AG08396 (cell line): ENCODE measurements at regions not wholly inside any gene's neighbourhood (a gene's known extent, or its start where the extent isn't known, plus 50 kb on each side); places are given as distances from the start of the nearest gene placed in this dataset.
A peak's percentile ranks its signal among the peaks of the same experiment; 100 is the strongest.

Experiments
- DNase-seq: peaks from one replicate; pipeline ENCODE4 v3.0.0; 2012; ENCODE audit warnings: low spot score, mixed read lengths

DNA sequence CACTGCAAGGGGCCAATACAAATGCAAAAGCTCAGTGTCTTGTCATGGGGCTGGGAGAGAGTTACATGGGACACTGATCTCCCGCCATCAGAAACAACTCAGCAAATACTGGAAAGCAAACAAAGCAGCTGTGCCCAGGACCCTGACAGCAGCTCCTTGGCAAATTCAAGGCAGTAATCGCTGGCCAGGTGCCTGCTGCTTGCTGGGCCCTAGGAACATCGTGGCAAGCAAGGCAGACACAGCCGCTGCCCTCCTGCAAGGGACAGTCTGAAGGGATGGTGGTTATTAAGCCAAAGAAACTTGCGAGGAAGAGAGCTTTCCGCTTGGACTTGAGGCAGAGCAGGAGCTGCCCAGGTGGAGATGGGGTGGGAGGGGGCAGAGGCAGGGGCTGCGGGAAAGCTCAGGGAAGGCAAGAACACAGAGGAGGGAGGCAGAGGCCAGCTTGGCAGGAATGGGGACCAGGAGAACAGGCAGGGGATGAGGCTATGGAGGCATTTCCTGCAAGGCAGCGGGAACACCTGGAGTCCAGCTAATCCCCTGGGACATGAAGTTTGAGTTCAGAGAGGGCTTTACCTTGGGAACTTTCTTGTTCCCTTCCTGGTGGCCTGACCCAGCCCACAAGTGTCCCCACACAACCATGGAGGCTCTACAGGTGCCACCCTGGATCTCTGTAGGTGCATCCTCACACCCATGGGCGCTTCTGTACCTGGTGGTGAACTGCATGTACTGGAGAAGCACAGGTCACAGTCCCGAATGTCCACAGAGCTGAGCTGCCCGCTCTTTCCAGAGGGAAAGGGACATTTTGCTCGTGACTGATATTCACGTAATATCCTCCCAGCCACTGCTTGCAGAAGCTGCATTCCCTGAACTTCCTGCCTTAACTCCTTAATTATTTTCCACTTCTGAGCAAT is 78.7 kb upstream of the ATP2B2 start:
- no peak for DNase-seq

DNA sequence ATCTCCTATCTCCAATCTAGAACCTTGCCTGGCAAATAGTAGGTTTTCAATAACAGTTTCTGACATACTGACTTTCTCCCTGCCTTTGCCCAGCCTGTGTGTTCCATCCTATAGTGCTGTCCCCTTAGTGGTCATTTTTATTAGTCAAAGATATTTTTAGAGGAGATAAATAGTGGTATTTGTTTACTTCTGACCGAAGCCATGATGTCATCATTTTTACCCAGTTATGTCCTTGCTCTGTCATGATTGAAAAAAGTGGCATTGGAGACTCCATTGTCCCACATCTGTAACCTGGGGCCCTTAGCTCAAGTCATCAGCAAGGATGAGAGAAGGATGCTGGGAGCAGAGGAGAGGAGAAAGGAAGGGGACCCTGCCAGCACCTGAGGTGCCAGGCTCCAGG is 80.6 kb upstream of the ATP2B2 start:
- no peak for DNase-seq

DNA sequence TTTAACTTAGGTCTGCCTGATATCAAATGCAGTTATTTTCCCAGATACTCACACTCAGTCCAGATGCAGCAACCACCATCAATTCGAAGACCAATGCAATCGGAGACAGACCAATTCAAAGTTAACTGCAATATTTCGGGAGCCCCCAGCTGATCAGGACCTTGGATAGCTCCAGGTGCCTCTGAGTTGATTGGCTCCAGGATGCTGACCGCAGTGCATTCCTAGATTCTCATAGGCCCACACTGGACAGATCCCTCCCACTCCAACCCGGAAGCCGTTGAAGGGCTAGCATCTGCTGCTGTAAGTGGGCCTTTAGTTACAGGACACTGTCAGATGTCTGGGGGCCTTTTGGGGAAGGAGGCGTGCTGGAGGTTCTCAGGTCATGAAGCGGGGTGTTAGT is 89.5 kb upstream of the ATP2B2 start:
- peak; percentile 84 for DNase-seq

GRCh38 chr3:10596746-10597448 is 91.5 kb upstream of the ATP2B2 start:
- DNase-seq: no peak

GRCh38 chr3:10597733-10598132 is 92.3 kb upstream of the ATP2B2 start:
- DNase-seq: no peak

- DNase-seq: no peak
Observed at GRCh38 chr3:10599017-10599416, 93.6 kb upstream of the ATP2B2 start.

DNA sequence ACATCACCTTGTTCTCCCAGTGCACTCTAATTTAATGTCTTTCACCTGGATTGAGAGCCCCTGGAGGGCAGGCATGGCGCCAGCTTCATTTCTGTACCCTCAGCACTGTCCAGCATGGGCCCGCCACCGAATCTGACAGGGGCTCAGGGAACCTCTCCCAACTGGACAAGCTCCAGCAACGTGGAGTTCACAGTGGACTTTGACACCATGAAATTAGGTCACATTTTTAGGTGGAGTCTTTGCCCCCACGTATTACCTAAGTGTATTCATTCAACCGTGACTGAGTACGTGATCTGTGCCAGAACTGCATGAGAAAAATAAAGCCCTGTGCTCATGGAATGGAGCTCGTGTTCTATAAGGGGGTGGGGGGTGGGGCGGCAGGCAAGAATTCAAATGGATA is 94.1 kb upstream of the ATP2B2 start:
- no peak for DNase-seq

DNA sequence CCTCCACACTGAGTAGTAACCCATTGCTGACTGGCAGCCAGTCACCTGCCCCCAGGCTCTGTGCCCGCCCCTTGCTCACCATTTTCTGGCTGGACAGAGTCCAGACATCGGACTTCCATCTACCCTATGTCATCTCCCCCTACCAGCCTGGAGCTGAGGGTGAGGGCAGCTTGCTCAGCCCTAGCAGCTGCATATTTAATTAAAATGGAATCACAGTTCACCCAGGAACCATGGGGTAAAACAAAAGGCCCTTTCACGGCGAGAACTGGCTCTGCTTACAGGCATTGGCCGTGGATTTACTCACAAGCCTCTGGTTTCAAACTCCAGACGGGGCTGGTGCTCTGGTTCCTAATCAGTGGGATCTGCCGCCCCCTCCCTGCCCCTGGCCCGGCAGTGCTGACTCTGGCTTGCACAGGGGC is 94.9 kb upstream of the ATP2B2 start:
- no peak for DNase-seq

- DNase-seq: no peak
Observed at GRCh38 chr3:10600726-10601125, 95.3 kb upstream of the ATP2B2 start.

GRCh38 chr3:10601151-10601856 is 95.9 kb upstream of the ATP2B2 start:
- DNase-seq: no peak

GRCh38 chr3:10601857-10602230 is 96.5 kb upstream of the ATP2B2 start:
- DNase-seq: no peak

GRCh38 chr3:10602271-10602670 is 96.9 kb upstream of the ATP2B2 start:
- DNase-seq: no peak

DNA sequence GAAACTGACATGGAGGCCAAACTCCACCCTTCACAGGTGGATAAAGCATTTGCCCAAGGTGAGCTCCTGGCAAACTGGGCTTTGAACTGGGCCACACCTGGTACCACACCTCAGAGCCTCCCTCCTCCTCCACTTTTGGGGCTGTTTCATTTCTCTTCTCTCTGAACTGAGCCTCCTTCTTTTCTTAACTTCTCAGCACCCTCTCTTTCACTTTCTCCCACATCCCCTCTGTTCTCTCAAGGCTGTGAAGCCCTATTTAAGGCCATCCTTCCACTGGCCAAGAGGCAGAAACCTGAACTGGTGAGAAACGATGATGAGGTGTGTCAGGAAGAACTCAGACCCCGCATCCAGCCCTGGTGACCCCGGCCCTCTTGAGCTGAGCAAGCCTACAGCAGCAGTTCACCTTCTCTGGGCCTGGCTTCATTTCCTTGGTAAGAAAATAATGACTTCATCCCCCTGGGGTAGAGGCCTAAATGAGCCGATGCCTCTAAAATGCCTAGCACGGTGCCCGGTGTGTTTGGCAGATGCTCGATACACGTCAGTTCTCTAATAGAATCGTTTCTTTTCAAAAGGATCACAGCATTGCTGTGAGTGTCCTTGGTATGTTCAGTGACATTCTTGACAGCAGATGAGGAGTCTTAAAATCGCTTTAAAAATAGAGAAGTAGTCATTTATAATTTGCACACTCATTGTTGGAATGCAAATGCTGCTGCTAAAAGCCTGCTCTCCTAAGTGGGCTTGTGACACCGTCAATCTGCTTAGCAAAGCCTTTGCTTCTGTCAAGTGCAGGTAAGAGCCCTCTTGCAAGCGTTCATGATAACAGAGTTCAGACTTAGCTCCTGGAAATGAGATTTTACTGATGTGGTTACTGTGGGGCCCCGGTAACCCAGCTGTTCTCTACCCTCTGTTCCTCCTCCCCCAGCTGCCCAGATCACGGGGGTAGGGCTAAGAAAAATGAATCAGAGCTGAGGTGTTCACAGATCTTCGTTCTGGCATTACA is 97.7 kb upstream of the ATP2B2 start:
- no peak for DNase-seq

GRCh38 chr3:10609134-10609533 is 103.7 kb upstream of the ATP2B2 start:
- no peak for DNase-seq

GRCh38 chr3:10614168-10614567 is 108.8 kb upstream of the ATP2B2 start:
- DNase-seq: no peak

DNA sequence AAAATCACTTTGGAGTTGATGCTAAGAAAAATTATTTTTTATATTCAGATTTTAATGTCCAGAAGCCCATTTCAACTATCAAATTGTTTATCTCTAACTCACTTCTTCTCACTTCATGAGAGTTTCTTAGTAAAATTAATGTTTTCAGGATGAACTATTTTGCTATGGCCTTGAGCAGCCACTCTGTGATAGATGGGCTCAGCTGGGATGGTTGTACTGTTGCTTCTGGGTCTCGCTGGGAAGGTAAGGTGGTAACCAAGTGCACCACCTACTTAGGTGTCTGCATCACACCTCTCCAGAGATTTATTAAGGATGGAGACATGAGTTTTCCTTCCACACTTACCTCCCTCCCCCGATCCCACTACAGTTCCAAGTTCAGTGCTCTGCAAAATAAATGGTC is 110.3 kb upstream of the ATP2B2 start:
- no peak for DNase-seq

DNA sequence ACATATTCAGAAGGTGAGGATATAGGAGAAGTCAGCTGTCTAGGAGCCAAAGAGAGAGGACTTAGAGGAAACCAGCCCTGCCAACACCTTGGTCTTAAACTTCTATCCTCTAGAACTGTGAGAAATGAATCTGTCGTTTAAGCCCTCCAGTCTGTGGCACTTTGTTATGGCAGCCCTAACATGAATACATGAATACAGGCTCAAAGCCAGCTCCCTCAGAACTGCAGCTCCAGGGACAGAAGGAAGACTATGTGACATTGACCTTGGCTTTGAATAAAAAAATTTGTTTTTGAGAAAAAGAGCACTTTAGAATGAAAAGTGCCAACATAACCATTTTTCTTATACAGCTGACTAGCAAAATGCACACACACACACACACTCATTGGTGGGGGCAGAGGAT is 110.9 kb upstream of the ATP2B2 start:
- DNase-seq: no peak

DNA sequence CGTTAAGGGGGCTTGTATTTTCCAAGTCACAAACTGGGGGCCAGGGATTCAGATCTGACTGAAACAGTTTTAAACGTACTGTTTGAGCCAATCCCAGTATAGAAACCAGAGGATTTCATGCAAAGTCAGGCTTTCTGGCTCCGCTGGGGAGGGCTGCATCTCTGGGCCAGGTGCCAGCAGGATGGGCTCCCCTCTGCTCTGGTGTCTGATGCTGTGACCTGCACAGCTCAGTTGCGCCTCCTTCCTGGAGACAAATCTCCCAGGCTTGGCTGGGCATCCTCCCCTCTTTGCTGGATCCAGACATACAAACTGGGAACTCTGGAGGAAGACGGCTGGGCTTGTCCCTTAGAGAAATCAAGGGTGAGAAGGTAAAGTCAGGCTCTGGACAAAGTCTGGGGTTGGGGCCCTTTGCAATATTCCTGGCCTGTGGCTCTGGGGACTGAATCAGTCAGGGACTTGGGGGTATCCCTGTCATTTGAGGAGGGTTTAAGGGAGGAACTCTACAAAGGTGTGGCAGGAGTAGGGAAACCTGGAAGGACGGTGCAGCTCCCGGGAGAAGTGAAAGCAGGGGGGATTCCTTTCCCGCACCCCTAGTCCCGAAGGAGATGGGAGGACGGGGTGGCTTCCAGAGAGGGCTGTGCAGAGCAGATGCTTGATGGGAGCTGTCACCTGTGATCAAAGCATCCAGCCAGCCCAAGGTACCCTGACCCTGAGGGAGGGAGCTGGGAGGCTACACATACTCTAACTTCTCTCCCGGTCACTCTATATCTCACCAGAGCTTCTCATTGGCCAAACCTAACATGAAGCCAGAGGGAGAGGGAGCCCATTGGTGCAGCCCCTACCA is 114.8 kb upstream of the ATP2B2 start:
- no peak for DNase-seq

GRCh38 chr3:10620833-10621082 is 115.4 kb upstream of the ATP2B2 start:
- DNase-seq: no peak

DNA sequence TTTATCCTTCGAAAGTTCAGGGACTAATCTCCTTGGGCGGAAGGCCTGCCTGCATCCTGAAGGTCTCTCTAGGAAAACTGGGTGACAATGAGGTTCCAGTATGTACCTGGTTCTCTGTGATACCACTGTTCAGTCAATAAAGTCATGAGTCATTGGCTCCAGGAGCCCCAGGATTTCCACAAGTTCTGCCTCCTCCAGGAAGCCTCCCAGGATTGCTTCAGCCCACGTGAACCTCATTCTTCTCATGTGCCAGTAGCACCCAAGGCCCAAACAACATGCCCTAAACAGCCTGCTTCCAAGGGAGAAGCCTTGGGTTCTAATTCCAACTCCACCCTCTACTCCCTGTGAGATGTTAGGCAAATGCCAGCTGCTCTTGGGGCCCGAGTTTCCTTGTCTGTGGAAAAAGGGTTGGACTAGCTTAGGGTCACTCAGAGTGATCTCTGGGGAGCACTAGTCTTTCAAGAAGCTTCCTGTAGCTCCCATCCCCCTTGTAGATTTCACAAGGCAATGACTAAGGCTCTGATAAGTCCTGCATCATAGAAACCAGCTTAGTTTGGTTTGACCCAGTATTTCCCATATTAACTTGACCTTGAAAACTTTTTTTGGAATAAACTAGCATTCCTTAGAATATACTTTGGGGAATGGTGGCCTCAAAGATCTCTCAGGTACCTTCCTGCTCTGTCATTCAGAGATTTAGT is 118.3 kb upstream of the ATP2B2 start:
- no peak for DNase-seq
